ENCODE measurements at regions not wholly inside any gene's neighbourhood (a gene's known extent, or its start where the extent isn't known, plus 50 kb on each side); places are given as distances from the start of the nearest gene placed in this dataset.

GRCh38 chr15:93570527-93570926, 481.5 kb upstream of the RGMA start:
- no peak for TF ChIP-seq EGR1 (IDR thresholded peaks at IDR 0.05; ENCODE audit: low read depth)
- TF ChIP-seq CTCF (IDR thresholded peaks at IDR 0.05 in 2 of 3, conservative IDR thresholded peaks at IDR 0.05 in 1 of 3; ENCODE audit: borderline replicate concordance in 1 of 3, insufficient read depth in 1 of 3, low read depth in 2 of 3, low read length in 2 of 3), result no peak
- TF ChIP-seq REST (IDR thresholded peaks at IDR 0.05; ENCODE audit: low read depth), result no peak
- TF ChIP-seq SRF (IDR thresholded peaks at IDR 0.05; ENCODE audit: low read depth), result no peak
- no peak for TF ChIP-seq EZH2phosphoT487 (IDR thresholded peaks at IDR 0.05; ENCODE audit: borderline replicate concordance)
